H1 (cell line): ENCODE measurements at regions not wholly inside any gene's neighbourhood (a gene's known extent, or its start where the extent isn't known, plus 50 kb on each side); places are given as distances from the start of the nearest gene placed in this dataset.
"Not testable (repeated sequence)": the region's sequence is repeated elsewhere in the genome, so short reads cannot be mapped to it uniquely, and the experiment has no call there.

Source experiments
- CTCF ChIA-PET: fragments of 300-600 bp; sonication (Branson Sonifier 250); formaldehyde crosslinking; loops from one replicate; lab custom pipeline; 2021; ENCODE audit not compliant: partially characterized antibody; lab: Charles Lee
- POLR2A ChIA-PET: fragments of 300-600 bp; sonication (Branson Sonifier 250); formaldehyde crosslinking; loops from one replicate; lab custom pipeline; 2021; ENCODE audit warnings: inconsistent platforms; ENCODE audit not compliant: partially characterized antibody; lab: Charles Lee
- DNase-seq, 2 experiments: peaks; one replicate each; pipeline versions ENCODE4 v3.0.0 to v3.0.0-alpha.2; 2010 to 2022; ENCODE audit warnings: low spot score in 2 of 2, low read depth in 1 of 2, mixed read lengths in 1 of 2
- FAIRE-seq: peaks from 2 replicates; lab custom pipeline; 2011; peaks lifted over from hg19 to GRCh38; lab: Jason Lieb, UNC
- H2AFZ ChIP-seq: 2 replicates; pipeline ENCODE4 v1.8.1; 2012; ENCODE audit warnings: low read length, inconsistent platforms
- H2AK5ac ChIP-seq: 2 replicates; pipeline ENCODE4 v1.6.1; 2013; ENCODE audit warnings: low read depth, low read length
- H2BK120ac ChIP-seq: replicated peaks from 2 replicates; pipeline ENCODE3; 2013; ENCODE audit warnings: low read depth, low read length, inconsistent platforms
- H2BK12ac ChIP-seq: 2 replicates; pipeline ENCODE4 v1.6.1; 2013; ENCODE audit warnings: low read depth, low read length
- H2BK15ac ChIP-seq: 2 replicates; pipeline ENCODE4 v1.6.1; 2013; ENCODE audit warnings: low read length
- H2BK20ac ChIP-seq: 2 replicates; pipeline ENCODE4 v1.6.1; 2013; ENCODE audit warnings: low read length
- H2BK5ac ChIP-seq: 2 replicates; pipeline ENCODE4 v1.6.1; 2013; ENCODE audit warnings: low read depth, low read length
- H3K14ac ChIP-seq: 2 replicates; pipeline ENCODE4 v1.6.1; 2013; ENCODE audit warnings: inconsistent platforms; ENCODE audit not compliant: insufficient read length
- H3K18ac ChIP-seq: 2 replicates; pipeline ENCODE4 v1.6.1; 2013; ENCODE audit warnings: low read length; ENCODE audit errors: extremely low read depth
- H3K23ac ChIP-seq: 2 replicates; pipeline ENCODE4 v1.6.1; 2013; ENCODE audit warnings: inconsistent platforms; ENCODE audit not compliant: insufficient read length
- H3K23me2 ChIP-seq: 2 replicates; pipeline ENCODE4 v1.6.1; 2013; ENCODE audit warnings: low read depth, low read length
- H3K27ac ChIP-seq: 2 replicates; pipeline ENCODE4 v1.6.1; 2011; ENCODE audit warnings: low read depth, low read length, inconsistent platforms
- H3K27me3 ChIP-seq, 4 experiments: replicated peaks in 1 of 4; 1 replicate in 1 of 4; 2 replicates in 3 of 4; pipeline versions ENCODE4 v1.6.1 to v1.8.1; 2011 to 2013; ENCODE audit warnings: low read length in 3 of 4, mild to moderate bottlenecking in 3 of 4, inconsistent platforms in 2 of 4, mixed read lengths in 2 of 4, moderate library complexity in 1 of 4; ENCODE audit not compliant: control insufficient read depth in 3 of 4, insufficient read depth in 3 of 4; ENCODE audit errors: extremely low read depth in 1 of 4
- H3K36me3 ChIP-seq, 4 experiments: 2 replicates each; pipeline versions ENCODE4 v1.6.1 to v1.8.1; 2011 to 2013; ENCODE audit warnings: mild to moderate bottlenecking in 4 of 4, low read length in 3 of 4, moderate library complexity in 2 of 4, control low read depth in 1 of 4, inconsistent platforms in 1 of 4; ENCODE audit not compliant: insufficient read depth in 4 of 4, control insufficient read depth in 2 of 4
- H3K4ac ChIP-seq: replicated peaks from 2 replicates; pipeline ENCODE3; 2013; ENCODE audit warnings: low read length, low read depth, mixed read lengths, inconsistent platforms; ENCODE audit not compliant: insufficient read length
- H3K4me1 ChIP-seq, 4 experiments: replicated peaks in 1 of 4; 1 replicate in 1 of 4; 2 replicates in 3 of 4; pipeline versions ENCODE4 v1.6.1 to v1.8.1; 2011 to 2013; ENCODE audit warnings: low read length in 3 of 4, inconsistent platforms in 2 of 4, mixed read lengths in 1 of 4; ENCODE audit not compliant: insufficient read depth in 4 of 4, control insufficient read depth in 3 of 4
- H3K4me2 ChIP-seq, 2 experiments: 2 replicates each; pipeline versions ENCODE4 v1.6.1 to v1.8.1; 2011 to 2013; ENCODE audit warnings: low read depth in 2 of 2, low read length in 2 of 2, control low read depth in 1 of 2, inconsistent platforms in 1 of 2, mild to moderate bottlenecking in 1 of 2; ENCODE audit not compliant: insufficient read depth in 1 of 2
- H3K4me3 ChIP-seq, 4 experiments: fragments of 200-600, 300-600 bp in 1 of 4; sonication (generic), shearing (Covaris generic), sonication (Bioruptor Twin) in 1 of 4; 2 replicates each; pipeline versions ENCODE4 v1.5.1 to v1.8.1; 2011 to 2016; ENCODE audit warnings: low read length in 4 of 4, low read depth in 3 of 4, control low read depth in 2 of 4, inconsistent platforms in 2 of 4, mild to moderate bottlenecking in 2 of 4, mixed read lengths in 1 of 4, moderate library complexity in 1 of 4; ENCODE audit not compliant: insufficient read depth in 2 of 4; ENCODE audit errors: extremely low read depth in 1 of 4
- H3K56ac ChIP-seq: replicated peaks from 2 replicates; pipeline ENCODE3; 2013; ENCODE audit warnings: low read depth, mild to moderate bottlenecking, mixed read lengths, low read length, inconsistent platforms; ENCODE audit not compliant: insufficient read length
- H3K79me1 ChIP-seq: 2 replicates; pipeline ENCODE4 v1.6.1; 2013; ENCODE audit warnings: low read depth, low read length, control low read depth
- H3K79me2 ChIP-seq, 2 experiments: 2 replicates each; pipeline versions ENCODE4 v1.6.1 to v1.8.1; 2012 to 2013; ENCODE audit warnings: low read length in 2 of 2, mild to moderate bottlenecking in 2 of 2, inconsistent platforms in 1 of 2; ENCODE audit not compliant: insufficient read depth in 2 of 2, control insufficient read depth in 1 of 2
- H3K9ac ChIP-seq, 4 experiments: replicated peaks in 1 of 4; 1 replicate in 1 of 4; 2 replicates in 3 of 4; pipeline versions ENCODE4 v1.6.1 to v1.8.1; 2011 to 2013; ENCODE audit warnings: low read depth in 3 of 4, low read length in 3 of 4, control low read depth in 2 of 4, mild to moderate bottlenecking in 2 of 4, moderate library complexity in 2 of 4, inconsistent platforms in 1 of 4; ENCODE audit errors: extremely low read depth in 1 of 4
- H3K9me3 ChIP-seq, 2 experiments: 2 replicates each; pipeline versions ENCODE4 v1.6.1 to v1.8.1; 2012 to 2013; ENCODE audit warnings: mild to moderate bottlenecking in 2 of 2, moderate library complexity in 2 of 2, control low read depth in 1 of 2, inconsistent platforms in 1 of 2, low read depth in 1 of 2, low read length in 1 of 2, mixed read lengths in 1 of 2; ENCODE audit not compliant: insufficient read depth in 2 of 2
- H4K20me1 ChIP-seq, 2 experiments: replicated peaks in 1 of 2; 2 replicates each; pipeline versions ENCODE3 to v1.8.1; 2011 to 2013; ENCODE audit warnings: inconsistent platforms in 2 of 2, low read length in 2 of 2, mild to moderate bottlenecking in 1 of 2; ENCODE audit not compliant: insufficient read depth in 2 of 2, control insufficient read depth in 1 of 2
- H4K5ac ChIP-seq: 2 replicates; pipeline ENCODE4 v1.6.1; 2013; ENCODE audit warnings: low read length, low read depth, mixed read lengths, inconsistent platforms; ENCODE audit not compliant: insufficient read length
- H4K8ac ChIP-seq: 2 replicates; pipeline ENCODE4 v1.8.0; 2013; ENCODE audit warnings: mild to moderate bottlenecking, moderate library complexity, low read length, inconsistent platforms; ENCODE audit not compliant: insufficient read depth; ENCODE audit errors: extremely low read depth
- H4K91ac ChIP-seq: replicated peaks from 2 replicates; pipeline ENCODE3; 2013; ENCODE audit warnings: low read length, mixed read lengths, inconsistent platforms; ENCODE audit not compliant: insufficient read length
- WGBS, 2 experiments: shearing (Covaris generic) in 1 of 2; methylation state at CpG; one replicate each; pipeline versions ENCODE4 v1.1.6 to v1.1.7; 2013 to 2015; ENCODE audit warnings: low lambda C conversion rate in 2 of 2, mixed read lengths in 2 of 2, inconsistent platforms in 1 of 2, low coverage in 1 of 2, missing lambda C conversion rate in 1 of 2; ENCODE audit not compliant: insufficient replicate concordance in 2 of 2, insufficient coverage in 1 of 2, insufficient read length in 1 of 2; ENCODE audit errors: extremely low coverage in 1 of 2, missing lambda C conversion rate in 1 of 2; 5-methylcytosine and 5-hydroxymethylcytosine counted together

- H2BK15ac ChIP-seq, H3K4ac ChIP-seq, H3K23ac ChIP-seq, H3K27ac ChIP-seq, H2BK5ac ChIP-seq, H3K79me1 ChIP-seq, H2BK12ac ChIP-seq, H3K18ac ChIP-seq, H3K14ac ChIP-seq, H3K9ac ChIP-seq, H3K23me2 ChIP-seq, H3K4me2 ChIP-seq, H2BK120ac ChIP-seq, H2AK5ac ChIP-seq, CTCF ChIA-PET, H3K4me3 ChIP-seq, POLR2A ChIA-PET, H3K27me3 ChIP-seq, H2AFZ ChIP-seq, H4K91ac ChIP-seq, H3K56ac ChIP-seq, H3K4me1 ChIP-seq, H3K79me2 ChIP-seq, H4K5ac ChIP-seq, FAIRE-seq, H4K8ac ChIP-seq, H2BK20ac ChIP-seq, H4K20me1 ChIP-seq, DNase-seq, H3K36me3 ChIP-seq: not testable (repeated sequence)
- 95% methylated on average over 10 of the region's 24 CpGs; no CpG with 5 or more reads in 1 of the 2 experiments for WGBS, 2 experiments
- H3K9me3 ChIP-seq, result peaks cover 4 to 56% of the 10 kb centered on the region in 2 experiments; a peak in 2 of 4 replicates
Observed at GRCh38 chr13:18600366-18600765, 581.3 kb downstream of the TUBA3C start.

DNA sequence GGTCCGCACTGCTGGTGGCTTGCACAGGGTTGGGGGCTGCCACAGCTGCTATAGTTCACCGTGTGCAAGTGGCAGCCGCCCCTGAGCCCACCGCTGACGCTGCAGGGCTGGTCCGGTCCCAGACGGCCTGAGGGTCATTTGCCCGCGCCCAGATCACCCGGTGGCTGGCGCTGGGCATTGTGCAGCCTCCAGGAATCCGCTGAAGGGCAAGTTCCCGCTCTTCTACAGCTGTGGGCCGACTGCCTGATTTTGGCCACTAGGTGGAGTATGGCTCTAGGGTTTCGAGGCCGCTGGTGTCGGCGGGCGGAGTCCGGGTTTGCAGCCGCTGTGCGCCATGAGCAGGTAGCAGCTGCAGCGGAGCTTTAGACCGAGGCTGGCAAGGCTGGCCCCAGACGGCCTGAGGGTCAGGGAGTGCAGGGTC is 581.8 kb downstream of the TUBA3C start:
- H3K18ac ChIP-seq, H2AFZ ChIP-seq, H3K27ac ChIP-seq, H3K4ac ChIP-seq, H3K14ac ChIP-seq, H3K79me2 ChIP-seq, H2BK12ac ChIP-seq, H3K4me2 ChIP-seq, H2BK5ac ChIP-seq, H3K23me2 ChIP-seq, H3K27me3 ChIP-seq, H4K20me1 ChIP-seq, POLR2A ChIA-PET, H3K79me1 ChIP-seq, H3K23ac ChIP-seq, H4K5ac ChIP-seq, H4K8ac ChIP-seq, CTCF ChIA-PET, H3K4me1 ChIP-seq, H3K9ac ChIP-seq, H2BK20ac ChIP-seq, H4K91ac ChIP-seq, H2AK5ac ChIP-seq, H3K56ac ChIP-seq, FAIRE-seq, H3K4me3 ChIP-seq, H2BK120ac ChIP-seq, H2BK15ac ChIP-seq, H3K36me3 ChIP-seq: not testable (repeated sequence)
- DNase-seq, result peak in 1 of 2 experiments; percentile 44
- H3K9me3 ChIP-seq, result peaks cover 4 to 60% of the 10 kb centered on the region in 2 experiments; a peak in 2 of 4 replicates
- WGBS, 2 experiments, result 89% methylated on average over 19 of the region's 25 CpGs; no CpG with 5 or more reads in 1 of the 2 experiments
